Inflammatory macrophage (primary cell): ENCODE measurements at regions not wholly inside any gene's neighbourhood (a gene's known extent, or its start where the extent isn't known, plus 50 kb on each side); places are given as distances from the start of the nearest gene placed in this dataset.
A peak's percentile ranks its signal among the peaks of the same experiment; 100 is the strongest.
"Not testable (repeated sequence)": the region's sequence is repeated elsewhere in the genome, so short reads cannot be mapped to it uniquely, and the experiment has no call there.

Source experiments
- DNase-seq, 2 donors: peaks; one replicate each; pipeline ENCODE4 v3.0.0-alpha.2; 2020 to 2022

DNA sequence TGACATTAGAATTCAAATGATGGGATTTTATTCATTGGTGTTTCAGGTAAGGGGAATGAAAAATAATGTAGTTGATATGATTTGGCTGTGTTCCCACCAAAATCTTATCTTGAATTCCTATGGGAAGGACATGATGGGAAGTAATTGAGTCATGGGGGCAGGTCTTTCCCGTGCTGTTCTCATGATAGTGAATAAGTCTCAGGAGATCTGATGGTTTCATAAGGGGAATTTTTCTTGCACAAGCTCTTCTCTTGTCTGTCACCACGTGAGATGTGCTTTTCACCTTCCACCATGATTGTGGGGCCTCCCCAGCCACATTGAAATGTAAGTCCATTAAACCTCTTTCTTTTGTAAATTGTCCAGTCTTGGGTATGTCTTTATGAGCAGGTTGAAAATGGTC lies 268.6 kb upstream of the CHORDC1 start:
- DNase-seq = no peak

DNA sequence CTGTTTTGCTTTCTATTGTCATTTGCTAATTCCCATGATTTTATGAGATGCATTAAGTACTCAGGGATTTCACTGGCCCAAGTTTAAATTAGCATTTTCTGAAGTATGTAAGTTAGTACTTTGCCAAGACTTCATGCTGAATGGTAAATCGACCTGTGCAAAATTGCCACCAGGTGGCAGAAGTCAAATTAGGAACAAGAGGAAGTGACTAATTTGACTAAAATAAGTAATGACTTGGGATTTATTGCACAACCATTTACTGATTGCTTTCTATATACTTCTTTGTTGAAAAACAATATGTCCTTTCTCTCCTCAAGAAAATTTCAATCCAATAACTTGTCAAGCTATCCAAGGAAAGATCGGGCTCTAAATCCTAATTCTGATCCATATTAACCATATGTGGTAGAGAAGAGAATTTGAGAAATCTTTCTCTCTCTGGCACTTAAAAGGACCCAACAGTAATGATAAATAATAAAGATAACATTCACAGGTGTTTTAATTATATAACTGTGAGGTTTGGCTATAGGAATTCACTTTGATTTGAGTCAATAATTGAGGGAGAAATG lies 253.7 kb upstream of the CHORDC1 start:
- DNase-seq = peak; percentile 52 to 58

DNA sequence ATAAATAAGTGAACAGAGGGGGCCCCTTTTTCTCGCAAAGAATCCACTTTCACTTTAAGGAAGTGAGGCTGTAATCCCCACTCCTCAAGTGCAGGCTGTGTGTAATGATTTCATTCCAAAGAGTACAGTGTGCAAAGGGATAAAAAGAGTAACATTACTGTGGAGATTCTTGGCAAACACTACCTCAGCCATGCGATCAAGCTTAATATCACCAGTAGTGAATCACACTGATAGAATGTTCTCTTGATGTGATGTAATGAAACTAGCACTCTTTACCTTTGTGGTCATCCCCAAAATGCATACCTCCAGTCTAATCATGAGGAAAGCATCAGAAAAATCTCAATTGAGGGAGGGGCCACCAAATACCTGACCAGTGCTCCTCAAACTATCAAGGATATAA lies 246.1 kb upstream of the CHORDC1 start:
- DNase-seq = no peak

DNA sequence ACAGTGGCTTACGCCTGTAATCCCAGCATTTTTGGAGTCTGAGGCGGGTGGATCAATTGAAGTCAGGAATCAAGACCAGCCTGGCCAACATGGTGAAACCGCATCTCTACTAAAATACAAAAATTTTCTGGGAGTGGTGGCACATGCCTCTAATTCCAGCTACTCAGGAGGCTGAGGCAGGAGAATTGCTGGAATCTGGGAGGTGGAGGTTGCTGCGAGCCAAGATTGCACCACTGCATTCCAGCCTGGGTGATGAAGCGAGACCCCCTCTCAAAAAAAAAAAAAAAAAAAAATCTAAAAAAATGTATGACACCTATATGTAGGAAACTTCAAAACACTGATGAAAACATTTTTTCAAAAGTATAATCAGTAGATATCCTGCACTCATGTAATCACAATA lies 242.7 kb upstream of the CHORDC1 start:
- DNase-seq = no peak

DNA sequence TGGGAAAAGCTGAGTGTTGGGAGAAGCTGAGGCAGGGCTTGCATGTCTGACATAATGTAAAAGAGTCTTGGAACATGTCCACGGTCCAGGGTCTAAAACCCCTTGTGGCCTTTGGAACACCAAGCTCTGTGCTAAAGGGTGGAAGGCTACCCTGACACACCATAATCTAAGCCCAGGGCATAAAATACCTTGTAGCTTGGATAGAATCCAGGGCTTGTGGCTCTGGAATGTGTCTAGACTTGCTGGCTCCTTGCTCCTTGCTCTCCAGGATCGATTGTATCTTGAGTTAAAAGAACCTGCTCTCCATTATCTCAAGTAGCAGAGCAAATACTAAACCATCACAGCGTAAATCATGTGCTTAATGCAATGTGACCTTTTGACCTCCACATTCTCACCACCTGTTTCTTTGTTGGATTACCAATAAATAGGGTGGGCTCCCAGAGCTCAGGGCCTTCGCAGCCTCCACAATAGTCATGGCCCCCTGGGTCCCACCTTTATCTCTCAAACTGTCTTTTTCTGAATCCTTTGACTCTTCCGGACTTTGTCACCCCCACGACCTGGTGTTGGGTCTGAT lies 232.6 kb upstream of the CHORDC1 start:
- DNase-seq = not testable (repeated sequence)

DNA sequence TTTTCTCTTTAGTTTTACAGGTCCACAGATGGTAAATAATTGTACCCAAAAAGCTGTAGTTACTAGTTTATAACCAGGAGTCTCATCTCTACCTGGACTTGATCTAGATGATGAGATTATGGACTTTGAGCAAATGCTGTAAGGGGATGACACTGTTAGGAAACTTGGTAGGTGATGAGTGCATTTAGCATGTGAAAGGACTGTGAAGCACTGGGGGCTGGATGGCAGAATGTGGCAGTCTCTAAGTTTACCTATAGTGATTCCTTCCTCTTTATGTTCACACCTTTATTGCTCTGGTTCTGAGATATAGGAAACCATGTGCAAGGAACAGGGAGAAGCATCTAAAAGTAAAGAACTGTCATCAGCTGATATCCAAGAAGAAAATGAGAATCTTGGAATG lies 230.7 kb upstream of the CHORDC1 start:
- DNase-seq = no peak

DNA sequence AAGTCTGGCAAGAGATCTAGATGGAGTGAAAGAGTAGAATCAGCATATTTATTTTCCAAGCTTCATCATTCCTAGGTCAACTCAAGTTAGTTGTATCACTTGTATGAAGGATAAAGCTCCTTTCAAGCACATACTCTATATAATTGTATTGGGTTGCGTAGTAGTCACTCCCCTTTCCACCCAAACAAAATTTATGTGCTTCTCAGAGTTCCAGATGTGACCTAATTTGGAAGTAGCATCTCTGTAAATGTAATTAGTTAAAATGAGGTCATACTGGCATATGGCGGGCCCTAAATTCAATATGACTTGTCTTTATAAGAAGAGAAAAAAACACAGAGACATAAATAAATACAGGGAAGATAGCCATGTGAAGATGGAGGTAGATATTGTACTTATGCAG lies 226.8 kb upstream of the CHORDC1 start:
- DNase-seq = no peak

DNA sequence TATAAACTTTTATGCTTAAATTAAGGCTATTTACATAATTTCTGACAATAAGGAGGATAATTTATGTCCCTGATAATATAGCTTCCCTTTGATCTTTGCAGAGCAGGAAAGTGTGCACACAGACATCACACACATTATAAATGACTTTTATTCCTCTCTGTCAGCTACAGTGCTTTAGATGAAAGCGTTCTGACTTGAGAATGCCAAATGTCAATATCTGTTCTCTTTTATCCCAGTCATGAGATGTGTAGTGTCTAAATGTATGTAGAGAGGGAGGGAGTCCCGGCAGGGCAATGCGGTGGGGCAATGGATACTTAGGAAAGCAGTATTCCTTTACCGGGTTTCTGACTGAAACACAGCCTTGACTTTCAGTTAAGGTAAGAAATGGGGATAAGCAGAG lies 225.4 kb upstream of the CHORDC1 start:
- DNase-seq = no peak

DNA sequence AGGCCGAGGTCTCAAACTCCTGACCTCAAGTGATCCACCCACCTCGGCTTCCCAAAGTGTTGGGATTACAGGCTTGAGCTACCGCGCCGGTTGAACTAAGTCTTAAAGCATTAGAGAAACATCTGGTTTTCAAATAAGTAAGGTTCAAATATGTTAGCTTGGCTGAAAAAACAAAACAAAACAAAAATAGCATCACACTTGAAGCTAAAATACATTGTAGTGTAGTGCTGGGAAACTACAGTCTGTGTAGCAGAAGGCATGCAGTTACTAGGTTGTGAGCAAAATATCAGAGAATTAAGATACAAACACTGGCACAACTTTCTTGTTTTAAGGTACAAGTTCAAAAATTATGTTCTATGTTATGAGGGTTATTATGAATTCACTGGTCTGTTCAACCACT lies 224.8 kb upstream of the CHORDC1 start:
- DNase-seq = no peak

DNA sequence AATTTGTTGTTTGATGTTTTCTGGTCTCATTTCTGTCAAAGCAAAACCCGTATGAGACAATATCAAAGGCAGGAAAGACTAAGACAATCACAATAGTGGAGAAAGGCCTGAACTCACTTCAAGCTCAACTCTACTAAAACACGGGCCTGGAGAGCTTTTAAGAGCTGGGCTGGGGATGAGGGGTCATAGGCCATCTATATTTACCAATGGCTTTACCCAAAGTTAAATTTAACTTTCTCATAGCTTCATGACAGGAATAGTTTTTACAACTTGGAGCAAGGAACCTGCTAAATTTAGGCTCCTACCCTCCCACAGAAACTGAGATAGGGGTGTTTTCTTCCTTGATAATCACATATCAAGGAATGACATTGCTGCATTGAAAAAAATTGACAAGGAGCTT lies 223.4 kb upstream of the CHORDC1 start:
- DNase-seq = no peak

DNA sequence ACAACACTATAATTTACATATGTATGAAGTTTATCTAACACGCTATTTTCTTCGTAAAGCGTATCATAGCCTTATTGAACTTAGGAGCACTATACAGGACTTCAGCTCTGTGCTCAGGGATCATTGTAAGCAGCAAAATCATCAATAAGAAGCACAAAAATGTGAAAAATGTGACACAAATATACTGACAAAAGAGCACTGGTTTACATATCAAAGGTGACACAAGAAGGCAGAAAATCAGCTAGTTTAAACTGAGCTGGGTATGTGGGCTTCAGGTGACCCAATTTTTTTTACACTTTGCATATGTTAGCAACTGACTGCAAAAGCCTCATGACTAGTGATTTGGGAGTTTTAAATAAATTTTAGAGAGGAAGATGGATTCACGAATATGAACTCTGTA lies 215.2 kb upstream of the CHORDC1 start:
- no peak for DNase-seq

DNA sequence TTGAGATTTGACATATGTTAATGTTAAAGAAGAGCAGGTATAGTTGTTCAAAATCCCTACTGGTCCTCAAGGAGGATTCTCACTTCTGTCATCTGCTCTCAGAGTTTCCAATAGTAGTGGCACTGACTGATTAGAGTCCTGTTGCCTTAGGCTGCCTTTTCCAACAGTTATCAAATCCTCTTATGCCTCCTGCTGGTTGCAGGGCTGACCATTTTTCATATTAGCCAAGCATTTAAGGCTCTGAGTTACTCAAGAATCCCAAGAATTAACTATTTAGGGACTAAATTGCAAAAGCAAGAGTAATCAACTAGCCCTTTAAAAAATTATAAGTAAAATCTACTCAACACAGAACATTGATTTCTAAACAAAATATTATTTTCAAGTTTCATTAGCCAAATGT lies 212.0 kb upstream of the CHORDC1 start:
- DNase-seq = peak; percentile 32 to 36

DNA sequence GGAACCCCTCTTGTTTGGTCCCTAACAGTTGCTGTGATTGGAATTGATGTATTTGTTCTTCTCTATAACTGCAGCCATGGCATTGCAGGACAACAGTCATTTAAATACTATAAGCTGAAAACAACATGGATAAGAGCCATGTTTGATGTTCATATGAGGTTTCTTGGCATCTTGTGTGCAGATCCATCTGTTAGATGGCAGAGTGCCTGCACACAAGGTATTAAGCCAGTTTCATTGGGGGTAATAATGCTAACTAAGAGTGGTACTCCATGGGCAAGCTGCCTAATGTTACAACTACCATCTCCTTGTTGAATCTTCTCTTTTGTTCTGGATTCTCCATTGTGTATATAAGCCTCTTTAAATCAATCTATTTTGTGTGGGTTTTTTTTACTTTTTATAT lies 206.0 kb upstream of the CHORDC1 start:
- no peak for DNase-seq

DNA sequence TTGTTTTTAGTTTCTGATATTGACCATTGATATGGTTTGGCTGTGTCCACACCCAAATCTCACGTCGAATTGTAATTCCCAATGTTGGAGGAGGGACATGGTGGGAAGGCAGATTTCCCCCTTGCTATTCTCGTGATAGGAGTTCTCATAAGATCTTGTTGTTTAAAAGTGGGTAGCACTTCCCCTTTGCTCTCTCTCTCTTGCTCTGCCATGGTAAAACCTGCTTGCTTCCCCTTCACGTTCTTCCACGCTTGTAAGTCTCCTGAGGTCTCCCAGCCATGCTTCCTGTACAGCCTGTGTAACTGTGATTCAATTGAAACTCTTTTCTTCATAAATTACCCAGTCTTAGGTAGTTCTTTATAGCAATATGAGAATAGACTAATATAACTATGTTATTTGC lies 203.6 kb upstream of the CHORDC1 start:
- peak; percentile 2 to 13 for DNase-seq

DNA sequence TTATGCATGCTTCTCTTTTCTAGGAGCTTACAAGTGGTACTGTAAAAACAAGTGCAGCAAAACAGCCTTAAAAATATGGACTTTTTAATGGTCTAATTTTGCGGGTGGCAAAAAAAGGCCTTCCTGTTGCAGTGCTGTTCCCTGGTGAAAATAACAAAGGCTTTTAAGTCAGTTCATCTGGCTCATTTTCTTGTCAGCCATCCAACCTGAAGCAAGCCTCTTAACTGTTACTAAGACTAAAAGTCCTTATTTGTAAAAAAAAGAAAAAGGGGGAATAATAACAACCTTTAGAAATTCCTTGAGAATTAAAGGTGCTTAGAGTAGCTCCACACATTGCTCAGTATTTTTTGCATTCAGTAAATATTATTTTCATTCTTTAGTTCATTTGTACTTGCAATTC lies 200.5 kb upstream of the CHORDC1 start:
- DNase-seq = no peak

DNA sequence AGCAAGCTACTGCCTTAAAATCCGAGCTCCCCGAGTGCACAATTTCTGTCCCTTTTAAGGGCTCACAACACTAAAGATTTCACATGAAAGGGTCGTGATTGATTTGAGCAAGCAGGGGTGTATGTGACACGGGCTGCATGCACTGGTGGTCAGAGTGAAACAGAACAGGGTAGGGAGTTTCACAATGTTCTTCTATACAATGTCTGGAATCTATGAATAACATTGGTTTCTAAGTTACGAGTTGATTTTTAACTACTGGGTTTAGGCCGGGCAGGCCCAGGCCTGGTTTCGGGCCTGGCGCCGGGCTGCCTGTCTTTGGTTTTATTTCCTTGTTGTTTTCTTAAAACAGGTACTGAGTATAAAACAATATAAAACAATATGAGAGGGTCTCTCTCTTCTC lies 199.9 kb upstream of the CHORDC1 start:
- not testable (repeated sequence) for DNase-seq

DNA sequence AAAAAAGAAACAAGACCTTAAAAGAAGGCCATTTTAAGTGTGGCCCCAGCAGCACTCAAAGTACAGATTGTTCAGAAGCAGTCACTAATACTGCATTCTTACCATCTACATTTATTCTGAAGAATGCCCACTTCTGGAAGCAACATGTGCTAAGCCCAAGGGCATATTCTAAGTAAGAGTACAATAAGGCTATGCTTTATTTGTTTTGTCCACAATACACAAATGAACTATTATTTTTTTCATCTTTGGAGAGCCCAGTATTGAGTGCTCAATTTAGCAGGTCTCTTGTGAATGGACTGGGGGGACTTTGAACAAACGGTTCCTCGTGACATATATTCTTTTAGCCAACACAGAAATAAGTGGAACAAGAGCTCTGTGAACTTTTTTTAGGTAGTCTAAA lies 191.4 kb upstream of the CHORDC1 start:
- no peak for DNase-seq

DNA sequence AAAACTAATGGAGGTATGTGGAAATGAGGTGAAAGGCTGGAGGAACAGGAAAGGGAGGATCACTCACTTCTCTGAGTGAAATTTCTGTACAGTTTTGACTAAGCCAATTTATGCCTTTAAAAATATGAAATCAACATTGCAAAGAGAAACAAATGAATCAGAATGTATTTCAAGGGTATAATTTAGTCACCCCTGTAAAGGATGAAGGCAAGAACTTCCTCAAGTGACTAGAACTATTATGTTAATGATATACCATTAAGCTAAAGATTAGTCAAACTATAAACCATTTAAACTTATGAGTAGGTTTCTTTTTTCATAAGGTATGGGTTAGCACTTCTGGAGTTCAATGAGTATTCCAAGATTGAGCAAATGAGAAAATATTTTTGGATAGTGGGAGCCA lies 184.5 kb upstream of the CHORDC1 start:
- no peak for DNase-seq

DNA sequence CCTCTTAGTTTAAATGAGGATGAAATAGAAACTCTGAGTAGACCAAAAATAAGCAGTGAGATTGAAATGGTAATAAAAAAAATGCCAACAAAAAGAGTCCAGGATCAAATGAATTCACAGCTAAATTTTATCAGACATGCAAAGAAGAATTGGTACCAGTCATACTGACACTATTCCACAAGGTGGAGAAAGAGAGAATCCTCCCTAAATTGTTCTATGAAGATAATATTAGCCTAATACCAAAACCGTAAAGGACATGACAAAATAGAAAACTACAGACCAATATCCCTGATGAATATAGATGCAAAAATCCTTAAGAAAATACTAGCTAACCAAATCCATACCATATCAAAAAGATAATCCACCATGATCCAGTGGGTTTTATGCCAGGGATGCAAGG lies 169.8 kb upstream of the CHORDC1 start:
- no peak for DNase-seq

DNA sequence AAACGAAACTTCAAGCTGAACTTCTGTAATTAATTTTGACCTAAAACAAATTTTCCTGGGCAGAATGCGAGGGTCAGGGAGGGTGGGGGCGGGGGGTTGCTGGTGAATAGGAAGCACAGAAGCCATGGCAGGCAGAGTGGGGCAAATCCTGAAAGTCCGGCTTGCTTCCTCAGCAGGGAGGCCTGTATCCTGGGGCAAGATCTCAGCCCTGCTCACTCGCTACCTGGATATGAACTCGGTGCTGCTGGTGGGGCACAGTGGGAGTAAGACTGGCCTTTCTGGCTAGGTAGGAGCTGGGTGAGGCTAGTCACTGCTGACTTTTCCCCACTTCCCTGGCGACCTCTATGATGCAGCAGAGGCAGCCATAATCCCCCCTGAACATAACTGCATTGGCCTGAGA lies 168.9 kb upstream of the CHORDC1 start:
- no peak for DNase-seq

DNA sequence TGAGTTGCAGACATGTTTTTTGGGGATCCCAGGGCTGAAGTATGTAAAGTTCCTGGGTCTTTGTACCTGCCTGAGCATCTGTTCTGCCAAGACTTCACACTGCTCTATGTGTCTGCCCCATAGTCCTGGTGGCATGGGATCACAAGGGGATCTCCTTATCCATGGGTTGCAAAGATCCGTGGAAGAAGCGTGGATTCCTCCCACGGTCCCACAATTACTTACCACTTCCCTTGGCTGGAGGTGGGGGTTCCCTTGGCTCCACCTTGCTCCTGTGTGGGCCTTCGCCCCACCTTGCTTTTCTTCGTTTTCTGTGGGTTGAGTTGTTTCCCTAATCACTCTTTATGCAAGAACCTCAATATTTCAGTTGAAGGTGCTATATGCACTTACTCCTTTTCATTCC lies 157.4 kb upstream of the CHORDC1 start:
- no peak for DNase-seq

DNA sequence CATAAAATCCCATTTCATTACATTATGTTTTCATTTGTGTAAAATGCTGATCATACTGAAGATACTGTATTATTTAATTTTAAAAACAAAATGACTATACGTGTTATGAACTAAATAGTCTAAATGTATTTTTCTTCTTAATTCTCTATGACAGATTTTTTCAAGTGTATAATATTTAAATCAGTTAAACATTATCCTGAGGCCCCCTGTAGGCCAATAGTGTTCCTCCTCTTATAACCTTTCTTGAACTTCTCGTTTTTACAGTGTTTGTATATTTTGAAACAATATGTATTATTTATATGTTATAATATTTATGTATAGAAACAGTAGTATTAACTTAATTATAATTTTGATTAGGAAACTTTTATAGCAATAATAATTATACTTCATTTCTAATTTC lies 151.1 kb upstream of the CHORDC1 start:
- no peak for DNase-seq

DNA sequence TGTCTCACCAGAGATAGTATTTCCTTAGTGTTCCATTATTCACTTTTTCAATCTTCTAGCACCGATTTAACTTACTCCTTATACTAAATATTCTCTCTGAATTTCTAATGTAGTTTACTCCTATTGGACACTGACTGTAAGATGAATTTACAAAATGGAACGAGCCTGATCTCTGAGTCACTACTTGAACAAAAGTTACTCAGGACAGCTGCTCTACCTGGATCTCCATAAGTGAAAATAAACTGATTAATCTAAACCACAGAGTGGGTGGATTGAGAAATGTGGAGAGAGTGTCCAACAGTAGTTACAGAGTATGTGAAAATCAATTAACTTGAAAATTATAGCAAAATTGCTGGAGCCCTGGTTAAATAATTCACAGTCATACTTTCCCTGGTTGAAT lies 141.7 kb upstream of the CHORDC1 start:
- DNase-seq = no peak

DNA sequence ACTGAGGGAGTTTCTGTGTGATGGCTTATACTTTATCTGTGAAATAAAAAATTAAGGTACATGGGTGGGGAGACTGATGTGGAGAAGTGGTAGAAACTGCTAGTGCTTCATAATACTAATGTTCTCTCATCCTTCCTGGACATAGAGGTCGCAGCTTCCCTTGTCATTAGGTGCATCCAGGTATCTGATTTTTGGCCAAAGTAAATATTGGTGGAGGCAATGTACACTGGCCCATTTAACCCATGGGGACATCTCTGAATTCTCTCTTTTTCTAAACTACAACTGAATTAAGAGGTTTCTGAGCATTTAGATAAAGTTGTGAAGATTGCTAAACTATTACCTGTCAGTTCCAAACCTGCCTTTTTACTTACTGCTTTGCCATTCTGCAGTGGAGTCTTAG lies 140.9 kb upstream of the CHORDC1 start:
- no peak for DNase-seq

DNA sequence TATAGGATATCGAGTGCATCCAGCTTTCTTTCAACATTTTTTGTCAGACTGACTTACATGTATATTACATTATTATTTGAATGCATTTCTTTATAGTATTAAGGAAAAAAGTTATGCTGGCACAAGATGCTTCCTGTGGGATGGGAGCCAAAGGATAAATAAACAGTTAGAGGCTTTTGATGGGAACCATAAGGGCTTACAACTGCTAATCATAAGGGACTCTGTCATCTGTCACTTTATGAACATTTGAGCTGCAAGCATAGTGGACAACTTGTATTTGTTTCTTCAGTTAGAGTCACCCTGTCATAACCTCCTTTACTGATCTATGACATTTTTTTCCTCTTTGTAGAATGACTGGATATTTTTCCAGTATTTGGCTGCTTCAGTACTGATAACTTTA lies 132.4 kb upstream of the CHORDC1 start:
- DNase-seq = no peak
